ENCODE measurements at regions not wholly inside any gene's neighbourhood (a gene's known extent, or its start where the extent isn't known, plus 50 kb on each side); places are given as distances from the start of the nearest gene placed in this dataset.

DNA sequence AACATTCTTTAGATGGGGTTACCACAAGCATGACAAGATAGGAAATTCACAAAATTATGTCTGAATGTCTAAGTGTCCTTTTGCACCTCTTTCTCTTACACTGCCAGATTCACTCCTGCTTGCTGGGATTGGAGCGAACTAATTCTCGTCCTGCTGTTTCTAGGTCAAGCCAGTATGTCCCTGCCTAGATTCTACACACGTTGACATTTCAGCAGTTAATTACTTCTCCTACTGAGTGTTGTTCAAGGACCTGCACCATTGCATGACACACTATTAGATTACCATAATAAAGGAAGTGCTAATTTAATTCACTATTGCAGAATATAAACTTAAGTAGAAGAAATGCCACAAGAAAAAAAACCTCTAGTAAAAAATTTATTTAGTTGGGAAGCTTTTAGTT lies 1911.7 kb downstream of the PCDH7 start:
- no peak overlapping the region for H3K27ac ChIP-seq
- TF ChIP-seq, protein P1, sequence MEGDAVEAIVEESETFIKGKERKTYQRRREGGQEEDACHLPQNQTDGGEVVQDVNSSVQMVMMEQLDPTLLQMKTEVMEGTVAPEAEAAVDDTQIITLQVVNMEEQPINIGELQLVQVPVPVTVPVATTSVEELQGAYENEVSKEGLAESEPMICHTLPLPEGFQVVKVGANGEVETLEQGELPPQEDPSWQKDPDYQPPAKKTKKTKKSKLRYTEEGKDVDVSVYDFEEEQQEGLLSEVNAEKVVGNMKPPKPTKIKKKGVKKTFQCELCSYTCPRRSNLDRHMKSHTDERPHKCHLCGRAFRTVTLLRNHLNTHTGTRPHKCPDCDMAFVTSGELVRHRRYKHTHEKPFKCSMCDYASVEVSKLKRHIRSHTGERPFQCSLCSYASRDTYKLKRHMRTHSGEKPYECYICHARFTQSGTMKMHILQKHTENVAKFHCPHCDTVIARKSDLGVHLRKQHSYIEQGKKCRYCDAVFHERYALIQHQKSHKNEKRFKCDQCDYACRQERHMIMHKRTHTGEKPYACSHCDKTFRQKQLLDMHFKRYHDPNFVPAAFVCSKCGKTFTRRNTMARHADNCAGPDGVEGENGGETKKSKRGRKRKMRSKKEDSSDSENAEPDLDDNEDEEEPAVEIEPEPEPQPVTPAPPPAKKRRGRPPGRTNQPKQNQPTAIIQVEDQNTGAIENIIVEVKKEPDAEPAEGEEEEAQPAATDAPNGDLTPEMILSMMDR (IDR thresholded peaks at IDR 0.05), result no peak
- TF ChIP-seq ZFX (IDR thresholded peaks at IDR 0.05; ENCODE audit: borderline replicate concordance), result no peak

DNA sequence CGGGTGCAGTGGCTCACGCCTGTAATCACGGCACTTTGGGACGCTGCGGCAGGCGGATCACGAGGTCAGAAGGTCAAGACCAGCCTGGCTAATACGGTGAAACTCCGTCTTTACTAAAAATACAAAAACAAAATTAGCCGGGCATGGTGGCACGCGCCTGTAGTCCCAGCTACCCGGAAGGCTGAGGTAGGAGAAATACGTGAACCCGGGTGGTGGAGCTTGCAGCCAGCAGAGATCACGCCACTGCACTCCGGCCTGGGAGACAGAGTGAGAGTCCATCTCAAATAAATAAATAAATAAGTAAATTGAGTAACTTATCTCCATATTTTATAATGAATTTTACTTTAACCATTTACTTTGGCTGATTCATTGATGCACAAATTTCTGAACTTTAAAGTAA lies 1913.3 kb downstream of the PCDH7 start:
- H3K27ac ChIP-seq, result no peak overlapping the region
- TF ChIP-seq, protein P1 (IDR thresholded peaks at IDR 0.05), result no peak
- TF ChIP-seq ZFX (IDR thresholded peaks at IDR 0.05; ENCODE audit: borderline replicate concordance), result no peak

DNA sequence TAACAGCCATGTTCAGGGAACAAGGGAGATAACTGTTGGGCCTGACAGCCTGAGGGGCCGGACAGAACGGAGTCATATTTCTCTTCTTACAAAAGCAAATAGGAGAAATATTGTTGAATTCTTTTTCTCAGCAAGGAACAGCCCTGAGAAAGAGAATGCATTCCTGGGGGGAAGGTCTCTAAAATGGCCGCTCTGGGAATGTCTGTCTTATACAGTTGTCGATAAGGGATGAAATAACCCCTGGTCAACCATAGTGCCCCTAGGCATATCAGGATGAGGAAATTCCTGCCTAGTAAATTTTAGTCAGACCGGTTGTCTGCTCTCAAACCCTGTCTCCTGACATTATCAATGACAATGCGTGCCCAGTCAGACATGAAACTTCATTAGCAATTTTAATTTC lies 1925.5 kb downstream of the PCDH7 start:
- TF ChIP-seq, protein P1 (IDR thresholded peaks at IDR 0.05), result no peak
- no peak for TF ChIP-seq ZFX (IDR thresholded peaks at IDR 0.05; ENCODE audit: borderline replicate concordance)
- no peak overlapping the region for H3K27ac ChIP-seq

DNA sequence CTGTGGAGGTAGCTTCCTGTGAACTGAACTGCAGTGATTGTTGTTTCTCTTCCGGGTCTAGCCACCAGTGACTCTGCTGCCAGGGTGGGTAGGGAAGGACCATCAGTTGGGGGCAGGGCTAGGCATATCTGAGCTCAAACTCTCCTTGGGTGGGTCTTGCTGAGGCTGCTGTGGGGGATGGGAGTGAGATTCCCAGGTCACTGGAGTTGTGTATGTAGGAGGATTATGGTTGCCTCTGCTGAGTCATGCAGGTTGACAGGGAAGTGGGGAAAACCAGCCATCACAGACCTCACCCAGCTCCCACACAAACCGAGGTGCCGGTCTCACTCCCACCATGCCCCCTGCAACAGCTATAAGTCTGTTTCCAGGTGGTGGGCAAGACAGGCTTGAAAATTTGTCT lies 1937.8 kb downstream of the PCDH7 start:
- no peak for TF ChIP-seq ZFX (IDR thresholded peaks at IDR 0.05; ENCODE audit: borderline replicate concordance)
- TF ChIP-seq, protein P1 (IDR thresholded peaks at IDR 0.05), result no peak
- H3K27ac ChIP-seq, result no peak overlapping the region

DNA sequence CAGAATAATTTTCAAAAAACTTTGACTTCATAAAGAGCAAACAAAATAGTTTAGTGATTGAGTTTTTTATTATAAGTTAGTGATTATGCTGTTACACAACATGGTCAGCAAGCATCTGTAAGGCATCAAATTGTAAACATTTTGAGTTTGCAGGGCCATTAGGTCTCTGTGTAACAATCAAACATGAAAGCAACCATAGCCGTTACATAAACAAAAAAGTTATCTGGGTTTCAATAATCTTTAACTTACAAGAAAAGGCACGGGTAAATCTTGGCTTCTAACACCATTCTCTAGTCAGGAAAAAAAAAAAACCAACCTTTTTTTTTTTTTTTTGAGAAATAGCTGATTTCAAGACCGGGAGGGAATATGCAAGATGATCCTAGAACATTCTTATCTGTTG lies 1941.1 kb downstream of the PCDH7 start:
- no peak for TF ChIP-seq ZFX (IDR thresholded peaks at IDR 0.05; ENCODE audit: borderline replicate concordance)
- TF ChIP-seq, protein P1 (IDR thresholded peaks at IDR 0.05), result no peak
- H3K27ac ChIP-seq, result no peak overlapping the region

DNA sequence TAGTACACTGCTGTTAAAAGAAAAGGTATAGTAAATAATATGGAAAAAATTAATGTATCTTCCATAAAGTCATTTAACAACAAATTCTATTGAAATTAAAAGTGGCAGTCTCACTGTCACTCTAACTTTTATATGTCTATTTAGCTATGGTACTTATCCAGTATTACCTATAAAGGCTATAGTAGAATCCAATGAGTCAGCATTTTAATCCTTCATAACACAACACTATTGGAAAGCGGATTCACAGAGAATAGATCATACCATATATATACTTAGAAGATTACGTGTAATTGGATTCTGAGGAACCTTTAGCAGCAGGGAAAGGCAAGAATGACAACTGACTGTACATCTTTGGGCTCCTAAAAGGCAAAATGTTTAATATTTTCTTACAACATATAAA lies 1942.6 kb downstream of the PCDH7 start:
- no peak overlapping the region for H3K27ac ChIP-seq
- no peak for TF ChIP-seq ZFX (IDR thresholded peaks at IDR 0.05; ENCODE audit: borderline replicate concordance)
- TF ChIP-seq, protein P1 (IDR thresholded peaks at IDR 0.05), result no peak

DNA sequence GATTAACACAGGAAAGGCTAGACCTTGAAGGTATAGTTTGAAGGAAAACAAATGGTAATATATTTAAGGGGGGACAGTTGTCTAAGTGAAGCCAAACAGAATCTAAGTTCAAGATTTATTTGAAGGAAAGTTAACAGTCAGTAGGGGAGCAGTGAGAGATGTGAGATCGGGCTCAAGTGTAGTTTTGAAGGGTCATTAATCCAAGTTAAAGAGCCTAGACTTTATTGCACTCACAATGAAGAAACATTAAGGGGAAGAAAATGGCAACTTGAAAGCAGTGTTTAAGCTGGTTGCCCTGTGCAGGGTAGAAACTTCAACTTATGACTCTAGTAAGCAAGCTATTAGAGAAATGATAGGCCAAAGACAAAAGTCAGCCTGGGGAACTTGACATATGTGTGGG lies 1952.2 kb downstream of the PCDH7 start:
- H3K27ac ChIP-seq, result no peak overlapping the region
- TF ChIP-seq, protein P1 (IDR thresholded peaks at IDR 0.05), result no peak
- no peak for TF ChIP-seq ZFX (IDR thresholded peaks at IDR 0.05; ENCODE audit: borderline replicate concordance)

Measured in 22Rv1 (cell line).